NOMO-1 treated with dmso at 0.1 percent for 144 hours (cell line): ENCODE measurements at regions not wholly inside any gene's neighbourhood (a gene's known extent, or its start where the extent isn't known, plus 50 kb on each side); places are given as distances from the start of the nearest gene placed in this dataset.
"Not testable (repeated sequence)": the region's sequence is repeated elsewhere in the genome, so short reads cannot be mapped to it uniquely, and the experiment has no call there.

ENCODE experiments used
- DNase-seq: peaks from one replicate; lab custom pipeline; 2025; ENCODE audit not compliant: unreplicated experiment; lab: John Stamatoyannopoulos, UW

DNA sequence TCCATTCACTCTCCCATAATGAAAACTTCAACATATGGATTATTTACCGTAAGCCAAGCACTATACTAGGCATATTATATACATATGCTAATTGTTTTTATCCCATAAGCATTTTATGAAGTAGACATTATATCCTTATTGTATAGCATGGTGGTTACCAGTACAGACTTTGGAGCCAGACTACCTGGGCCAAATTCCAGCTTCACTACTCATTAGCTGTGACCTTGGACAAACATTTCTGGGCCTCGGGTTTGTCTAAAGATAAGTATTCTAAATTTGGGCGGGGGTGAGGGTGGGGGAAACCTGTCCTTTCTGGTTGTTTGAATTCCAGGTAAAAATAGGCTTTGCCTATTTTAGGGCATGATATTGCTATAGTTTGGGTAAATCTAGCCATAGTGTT is 66.5 kb upstream of the P2RY1 start:
- no peak for DNase-seq

DNA sequence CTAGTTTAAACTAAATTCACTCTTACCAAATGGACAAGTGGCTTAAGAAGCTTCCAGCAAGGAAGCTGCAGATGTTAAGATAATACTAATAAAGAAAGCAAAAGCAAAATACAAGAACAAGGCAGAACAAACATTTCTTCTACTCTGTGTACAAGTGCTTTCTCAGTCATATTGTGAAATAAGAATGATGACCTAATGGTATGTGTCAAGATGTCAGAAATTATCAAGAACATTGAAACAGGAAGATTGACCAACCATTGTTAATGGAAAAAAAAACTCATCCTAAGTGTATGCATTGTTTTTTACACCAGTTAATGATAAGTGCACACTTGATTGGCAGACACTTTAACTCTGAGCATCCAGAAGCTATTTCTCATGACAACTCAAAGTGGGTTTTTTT is 65.4 kb upstream of the P2RY1 start:
- DNase-seq = no peak

- no peak for DNase-seq
These were observed 64.6 kb upstream of the P2RY1 start for GRCh38 chr3:152770296-152770695.

DNA sequence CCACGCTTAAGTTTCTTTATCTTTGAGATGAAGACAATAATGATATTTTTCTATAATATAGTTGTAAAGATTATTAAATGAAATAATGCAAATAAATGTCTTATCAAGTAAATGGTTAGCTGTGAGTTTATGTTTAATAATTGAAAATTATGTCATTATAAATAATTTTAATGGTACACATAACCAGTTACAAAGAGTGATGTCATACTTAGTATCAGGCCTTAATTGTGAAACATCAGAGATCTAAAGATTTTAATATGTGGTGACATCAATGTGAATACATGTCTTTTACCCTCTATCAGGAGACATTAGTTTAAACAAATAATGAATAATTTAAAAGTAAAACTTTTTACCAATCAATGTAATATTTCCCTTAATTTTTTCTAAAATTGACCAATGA is 63.8 kb upstream of the P2RY1 start:
- no peak for DNase-seq

DNA sequence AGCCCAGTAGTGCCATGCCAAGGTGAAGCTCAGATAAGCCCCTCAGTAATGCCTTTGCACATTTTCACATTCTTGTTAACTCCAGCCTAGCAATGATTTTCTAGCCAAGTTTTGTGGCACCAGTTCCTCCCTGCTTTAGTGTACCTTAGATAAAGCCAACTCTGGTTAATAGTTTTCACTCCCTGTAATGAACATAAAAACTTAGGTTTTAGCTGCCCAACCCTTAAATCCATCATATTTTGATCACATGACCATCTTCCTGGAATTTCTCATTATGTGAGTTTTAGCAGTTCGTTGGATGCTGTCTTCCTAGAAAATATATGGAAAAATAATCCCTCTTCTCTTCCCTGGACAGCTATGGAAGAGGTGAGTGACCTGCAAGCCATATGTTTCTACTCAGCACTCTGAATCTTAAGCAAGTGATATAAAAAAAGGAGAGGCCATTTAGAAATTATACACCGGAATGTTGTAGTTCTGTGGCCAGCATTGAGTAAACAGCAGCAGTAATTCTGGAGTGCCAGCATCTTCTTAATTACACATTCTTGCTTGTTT is 62.2 kb upstream of the P2RY1 start:
- DNase-seq = no peak

DNA sequence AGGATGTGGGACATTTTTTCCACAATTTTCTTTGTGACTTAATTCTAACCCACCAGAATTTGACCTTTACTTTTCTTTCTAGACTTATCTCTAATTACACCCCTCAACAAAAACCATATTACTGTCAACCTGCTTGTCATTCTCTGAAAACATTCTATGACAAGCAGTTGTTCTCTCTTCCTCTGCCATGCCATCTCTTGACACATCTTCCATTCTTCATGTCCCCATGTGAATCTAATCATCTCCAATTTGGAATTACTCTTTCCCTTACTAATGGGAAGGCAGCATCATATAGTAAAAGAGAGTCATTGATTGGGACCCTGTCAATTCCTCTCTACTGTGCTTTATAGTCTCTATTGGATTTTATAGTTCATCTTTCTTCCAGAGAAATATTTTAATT is 61.3 kb upstream of the P2RY1 start:
- no peak for DNase-seq

DNA sequence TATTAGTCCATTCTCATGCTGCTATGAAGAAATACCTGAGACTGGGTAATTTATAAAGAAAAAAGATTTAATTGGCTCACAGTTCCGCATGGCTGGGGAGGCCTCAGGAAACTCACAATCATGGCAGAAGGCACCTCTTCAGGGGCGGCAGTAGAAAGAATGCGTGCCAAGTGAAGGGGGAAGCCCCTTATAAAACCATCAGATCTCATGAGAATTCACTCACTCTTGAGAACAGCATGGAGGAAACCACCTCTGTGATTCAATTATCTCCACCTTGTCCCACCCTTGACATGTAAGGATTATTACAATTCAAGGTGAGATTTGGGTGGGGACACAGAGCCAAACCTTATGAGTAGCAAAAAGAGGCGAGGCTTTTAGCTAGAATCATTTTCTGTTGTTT is 60.7 kb upstream of the P2RY1 start:
- not testable (repeated sequence) for DNase-seq

DNA sequence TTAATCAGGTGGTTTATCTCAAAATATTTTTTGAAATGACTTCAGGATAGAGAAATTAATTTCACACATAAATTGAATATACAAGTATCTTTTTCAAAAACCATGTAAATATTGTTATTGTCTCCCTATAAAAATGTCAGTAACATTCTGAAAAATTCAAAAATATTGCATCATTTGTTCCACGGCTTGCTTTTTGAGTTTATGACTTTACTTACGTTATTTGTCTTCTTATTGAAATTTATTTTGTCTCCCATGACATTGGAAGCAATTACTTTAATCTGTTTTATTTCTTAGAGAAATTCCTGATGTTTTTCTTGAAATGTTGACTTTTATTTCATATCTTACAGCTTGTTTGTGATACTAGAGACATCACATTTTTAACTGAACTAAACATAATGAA is 56.9 kb upstream of the P2RY1 start:
- DNase-seq = no peak

DNA sequence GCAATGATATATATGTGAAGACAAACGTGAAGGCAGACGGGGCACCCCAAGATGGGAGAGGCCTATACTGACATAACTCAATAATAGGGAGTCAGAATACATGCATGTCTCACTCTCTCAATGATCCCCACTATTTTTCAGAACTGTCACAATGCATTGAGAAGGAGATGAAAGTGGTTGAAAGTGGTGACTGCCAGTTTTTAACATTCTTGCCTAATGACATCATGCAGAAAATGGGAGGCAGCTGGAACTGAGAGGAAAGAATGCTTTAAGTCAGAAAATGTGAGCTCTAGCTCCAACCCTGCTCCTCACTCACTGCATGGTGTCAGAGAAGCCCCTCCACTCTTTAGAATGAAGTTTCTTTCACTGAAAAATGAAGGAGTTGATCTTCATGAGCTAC is 55.3 kb upstream of the P2RY1 start:
- no peak for DNase-seq

- DNase-seq = no peak
These were observed 54.4 kb upstream of the P2RY1 start for GRCh38 chr3:152780553-152780952.

- DNase-seq = peak; percentile 16
These were observed 49.9 kb upstream of the P2RY1 start for GRCh38 chr3:152785051-152785450.
